K562 (cell line): ENCODE measurements at regions not wholly inside any gene's neighbourhood (a gene's known extent, or its start where the extent isn't known, plus 50 kb on each side); places are given as distances from the start of the nearest gene placed in this dataset.

Experiments
- ATAC-seq: fragments of 200-7000 bp; cut with Tn5 transposase; 3 replicates; pipeline ENCODE4 v1.9.1; 2020; ENCODE audit warnings: moderate library complexity
- BruUV-seq: library from RNA; stranded (reverse); fragments of 400-500 nt; replicated peaks from 2 replicates; lab custom pipeline; 2021; lab: Mats Ljungman, UMichigan
- CTCF ChIA-PET: fragments of 300-600 bp; formaldehyde crosslinking; extraction: SDS; loops from one replicate; lab custom pipeline; 2021; ENCODE audit warnings: low intra/inter-chr PET ratio; lab: Yijun Ruan, JAX
- POLR2A ChIA-PET: fragments of 300-600, 350-650 bp; sonication (Branson Sonifier 250); formaldehyde crosslinking; extraction: SDS; loops from one replicate; lab custom pipeline; 2021; ENCODE audit warnings: antibody characterized with exemption, inconsistent platforms; lab: Yijun Ruan, JAX
- DNase-seq, 4 experiments: peaks; one replicate each; pipeline versions ENCODE4 v3.0.0 to v3.0.0-alpha.2; 2011 to 2018; ENCODE audit warnings: low spot score in 3 of 4, mixed read lengths in 3 of 4; ENCODE audit errors: extremely low read depth in 1 of 4
- FAIRE-seq: peaks from 2 replicates; lab custom pipeline; 2011; peaks lifted over from hg19 to GRCh38; lab: Jason Lieb, UNC
- H2AFZ ChIP-seq: 2 replicates; pipeline ENCODE4 v1.6.0; 2011; ENCODE audit warnings: low read depth, low read length, control low read depth, inconsistent platforms
- H3K27ac ChIP-seq: fragments of 200-600 bp; 3 replicates; pipeline ENCODE4 v1.8.0; 2011; ENCODE audit warnings: low read depth, mild to moderate bottlenecking, control low read depth, inconsistent platforms, low read length, moderate library complexity, mixed read lengths; ENCODE audit errors: extremely low read depth
- H3K27me3 ChIP-seq, 2 experiments: fragments of 300-600 bp in 1 of 2; 2 replicates in 1 of 2; 3 replicates in 1 of 2; pipeline versions ENCODE4 v1.6.0 to v1.8.0; 2011; ENCODE audit warnings: inconsistent platforms in 2 of 2, low read length in 2 of 2, mild to moderate bottlenecking in 1 of 2, mixed read lengths in 1 of 2, moderate library complexity in 1 of 2; ENCODE audit not compliant: control insufficient read depth in 2 of 2, insufficient read depth in 2 of 2
- H3K36me3 ChIP-seq: fragments of 300-600 bp; 3 replicates; pipeline ENCODE4 v1.8.0; 2011; ENCODE audit warnings: mild to moderate bottlenecking, low read length, inconsistent platforms; ENCODE audit not compliant: control insufficient read depth, insufficient read depth
- H3K4me1 ChIP-seq, 2 experiments: fragments of 200-600 bp in 1 of 2; replicated peaks in 1 of 2; 2 replicates in 1 of 2; 3 replicates in 1 of 2; pipeline versions ENCODE4 v1.5.1 to v1.8.0; 2011; ENCODE audit warnings: inconsistent platforms in 2 of 2, low read length in 2 of 2, mild to moderate bottlenecking in 1 of 2, mixed read lengths in 1 of 2, moderate library complexity in 1 of 2; ENCODE audit not compliant: control insufficient read depth in 2 of 2, insufficient read depth in 2 of 2
- H3K4me2 ChIP-seq: 2 replicates; pipeline ENCODE4 v1.6.1; 2011; ENCODE audit warnings: low read length, control low read depth, inconsistent platforms, mixed read lengths; ENCODE audit not compliant: insufficient read depth
- H3K4me3 ChIP-seq: fragments of 200-600 bp; sonication (generic), shearing (Covaris generic); 2 replicates; pipeline ENCODE4 v1.5.1; 2016; ENCODE audit warnings: control low read depth, inconsistent platforms
- H3K79me2 ChIP-seq: fragments of 200-600 bp; 3 replicates; pipeline ENCODE4 v1.8.0; 2011; ENCODE audit warnings: low read length, inconsistent platforms; ENCODE audit not compliant: control insufficient read depth, insufficient read depth
- H3K9ac ChIP-seq, 2 experiments: 2 replicates each; pipeline versions ENCODE4 v1.6.0 to v1.6.1; 2011; ENCODE audit warnings: low read depth in 2 of 2, low read length in 2 of 2, control low read depth in 1 of 2, inconsistent platforms in 1 of 2, mild to moderate bottlenecking in 1 of 2, mixed read lengths in 1 of 2; ENCODE audit not compliant: insufficient read depth in 1 of 2
- H3K9me1 ChIP-seq: one replicate; pipeline ENCODE4 v1.6.0; 2011; ENCODE audit warnings: inconsistent platforms, mild to moderate bottlenecking, low read length, moderate library complexity; ENCODE audit not compliant: control insufficient read depth, insufficient read depth
- H3K9me3 ChIP-seq: replicated peaks from 2 replicates; pipeline ENCODE4 v1.5.1; 2011; ENCODE audit warnings: low read depth, low read length, inconsistent platforms; ENCODE audit not compliant: control insufficient read depth, insufficient read depth
- H4K20me1 ChIP-seq: replicated peaks from 2 replicates; pipeline ENCODE4 v1.6.1; 2011; ENCODE audit warnings: low read length, inconsistent platforms, mixed read lengths; ENCODE audit not compliant: control insufficient read depth, insufficient read depth
- CEBPB ChIP-seq: fragments of 450-650 bp; IDR thresholded peaks from 2 replicates; pipeline ENCODE4 v1.6.1; 2016; ENCODE audit warnings: missing genetic modification characterization, missing compliant biosample characterization
- CHD7 ChIP-seq: fragments of 200-600 bp; sonication (generic); IDR thresholded peaks from one replicate; pipeline ENCODE4 v1.6.1; 2012; ENCODE audit warnings: mild to moderate bottlenecking, low read depth, low read length, inconsistent platforms
- FUS ChIP-seq: fragments of 200-400 bp; formaldehyde crosslinking; optimal IDR thresholded peaks from 2 replicates; pipeline ENCODE3; 2017; ENCODE audit warnings: low read depth, low read length
- TARDBP ChIP-seq: fragments of 450-650 bp; IDR thresholded peaks from 2 replicates; pipeline ENCODE4 v1.6.1; 2016
- ZNF121 ChIP-seq: sonication (generic); formaldehyde crosslinking; conservative IDR thresholded peaks from 2 replicates; pipeline ENCODE4 v1.8.0; 2022; ENCODE audit warnings: missing genetic modification reagents
- ZNF134 ChIP-seq: fragments of 250-450 bp; sonication (Bioruptor Pico); conservative IDR thresholded peaks from 2 replicates; pipeline ENCODE4 v1.4.0; 2020
- ZNF165 ChIP-seq: fragments of 250-450 bp; sonication (Bioruptor Pico); IDR thresholded peaks from 2 replicates; pipeline ENCODE4 v1.4.0; 2020; ENCODE audit warnings: borderline replicate concordance
- WGBS: fragments of 100-300 bp; shearing (Covaris generic); methylation state at CpG from one replicate; pipeline ENCODE4 v1.1.6; 2016; ENCODE audit warnings: low coverage, mixed read lengths; ENCODE audit not compliant: insufficient coverage; ENCODE audit errors: missing lambda C conversion rate; 5-methylcytosine and 5-hydroxymethylcytosine counted together
- in situ Hi-C: fragments of 300-500 bp; cut with MboI; formaldehyde crosslinking; loops from 4 replicates; pipeline ENCODE4 v1.15.0; 2018; ENCODE audit warnings: inconsistent platforms, mixed read lengths
- intact Hi-C: fragments of 100-400 bp; cut with micrococcal nuclease; formaldehyde crosslinking; loops from 2 replicates; pipeline ENCODE4 v1.14.2; 2022
- TF ChIP-seq, protein P1 (sequence below): sonication (generic); formaldehyde crosslinking; IDR thresholded peaks from 2 replicates; pipeline ENCODE4 v1.8.1; 2022; ENCODE audit warnings: missing genetic modification reagents
- TF ChIP-seq, protein P2 (sequence below), 2 experiments: IDR thresholded peaks; 2 replicates each; pipeline ENCODE4 v1.6.1; 2011; ENCODE audit warnings: borderline replicate concordance in 1 of 2, control low read depth in 1 of 2, low read depth in 1 of 2, low read length in 1 of 2, mild to moderate bottlenecking in 1 of 2, mixed read lengths in 1 of 2, moderate library complexity in 1 of 2; ENCODE audit not compliant: insufficient read depth in 1 of 2, insufficient read length in 1 of 2, poor library complexity in 1 of 2, severe bottlenecking in 1 of 2; ENCODE audit errors: extremely low read depth in 1 of 2

- Histone ChIP-seq H3K4me3 (no peak overlapping the region), H3K36me3 (no peaks in the 10 kb centered on the region), H3K9me3 (no peaks in the 10 kb centered on the region), H2AFZ (no peak overlapping the region), H3K27me3 (no peaks in the 10 kb centered on the region), H4K20me1 (no peaks in the 10 kb centered on the region), H3K9me1 (no peaks in the 10 kb centered on the region), H3K4me2 (no peak overlapping the region), H3K4me1 (no peaks in the 10 kb centered on the region), H3K9ac (no peak overlapping the region), H3K79me2 (no peaks in the 10 kb centered on the region), H3K27ac (no peak overlapping the region)
- in situ Hi-C loops = no loop called here
- FAIRE-seq (no peak), DNase-seq (no peak), ATAC-seq (no peak)
- WGBS = 0% methylated on average over 3 of the region's 3 CpGs
- BruUV-seq = no TSS peak
- intact Hi-C loops = no loop called here
- ChIA-PET CTCF (no interaction called here), POLR2A (interaction anchor here (0.6 kb wide), 2 partner anchors 559 to 1621 kb away, joined by 3 to 4 read pairs; no protein-coding TSS in a partner anchor)
- TF ChIP-seq CEBPB (tag) (0 out of 2 replicates have a peak, but pooled peaks have one; percentile 30), CHD7 (no peak), ZNF134 (CRISPR knock-in tag) (no peak), ZNF121 (CRISPR knock-in tag) (no peak), TARDBP (no peak), FUS (no peak), ZNF165 (CRISPR knock-in tag) (no peak)
- TF ChIP-seq, protein P1, sequence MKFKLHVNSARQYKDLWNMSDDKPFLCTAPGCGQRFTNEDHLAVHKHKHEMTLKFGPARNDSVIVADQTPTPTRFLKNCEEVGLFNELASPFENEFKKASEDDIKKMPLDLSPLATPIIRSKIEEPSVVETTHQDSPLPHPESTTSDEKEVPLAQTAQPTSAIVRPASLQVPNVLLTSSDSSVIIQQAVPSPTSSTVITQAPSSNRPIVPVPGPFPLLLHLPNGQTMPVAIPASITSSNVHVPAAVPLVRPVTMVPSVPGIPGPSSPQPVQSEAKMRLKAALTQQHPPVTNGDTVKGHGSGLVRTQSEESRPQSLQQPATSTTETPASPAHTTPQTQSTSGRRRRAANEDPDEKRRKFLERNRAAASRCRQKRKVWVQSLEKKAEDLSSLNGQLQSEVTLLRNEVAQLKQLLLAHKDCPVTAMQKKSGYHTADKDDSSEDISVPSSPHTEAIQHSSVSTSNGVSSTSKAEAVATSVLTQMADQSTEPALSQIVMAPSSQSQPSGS (CRISPR knock-in tag) = no peak
- TF ChIP-seq, protein P2, sequence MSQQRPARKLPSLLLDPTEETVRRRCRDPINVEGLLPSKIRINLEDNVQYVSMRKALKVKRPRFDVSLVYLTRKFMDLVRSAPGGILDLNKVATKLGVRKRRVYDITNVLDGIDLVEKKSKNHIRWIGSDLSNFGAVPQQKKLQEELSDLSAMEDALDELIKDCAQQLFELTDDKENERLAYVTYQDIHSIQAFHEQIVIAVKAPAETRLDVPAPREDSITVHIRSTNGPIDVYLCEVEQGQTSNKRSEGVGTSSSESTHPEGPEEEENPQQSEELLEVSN (IDR thresholded peaks at IDR 0.05; ENCODE audit: borderline replicate concordance in 1 of 2, extremely low read depth in 1 of 2, insufficient read depth in 1 of 2, insufficient read length in 1 of 2, low read depth in 1 of 2, low read length in 1 of 2, poor library complexity in 1 of 2, severe bottlenecking in 1 of 2) = no peak
These were observed 462.8 kb downstream of the PTPRC start for GRCh38 chr1:199101635-199102034.
